Pancreas (tissue), 10 donors: ENCODE measurements at regions not wholly inside any gene's neighbourhood (a gene's known extent, or its start where the extent isn't known, plus 50 kb on each side); places are given as distances from the start of the nearest gene placed in this dataset.

Experiments used
- ATAC-seq, 4 donors: fragments of 200-7000 bp; cut with Tn5 transposase; one replicate each; pipeline versions ENCODE4 v1.8.0 to v1.9.1; 2020; ENCODE audit warnings: mild to moderate bottlenecking in 4 of 4, moderate library complexity in 4 of 4
- DNase-seq, 6 donors: peaks; one replicate each; pipeline ENCODE4 v3.0.0-alpha.2; 2020
- FAIRE-seq: peaks from 2 replicates; lab custom pipeline; 2012; peaks lifted over from hg19 to GRCh38; lab: Jason Lieb, UNC
- H3K27ac ChIP-seq, 4 donors: fragments of 200-600 bp; sonication (generic); 1 replicate in 3 of 4; 2 replicates in 1 of 4; pipeline versions ENCODE4 v1.5.0 to v1.8.0; 2020
- H3K27me3 ChIP-seq, 4 donors: fragments of 200-600 bp; one replicate each; pipeline ENCODE4 v1.8.0; 2021
- H3K36me3 ChIP-seq, 3 donors: fragments of 200-600 bp; sonication (generic) in 1 of 3; one replicate each; pipeline versions ENCODE4 v1.5.0 to v1.8.0; 2020 to 2021
- H3K4me1 ChIP-seq, 3 donors: fragments of 200-600 bp; one replicate each; pipeline ENCODE4 v1.8.0; 2021
- H3K4me3 ChIP-seq, 4 donors: fragments of 200-600 bp; sonication (generic) in 2 of 4; one replicate each; pipeline versions ENCODE4 v1.5.0 to v1.8.0; 2020 to 2021
- H3K9me3 ChIP-seq, 4 donors: fragments of 200-600 bp; one replicate each; pipeline ENCODE4 v1.8.0; 2021
- CTCF ChIP-seq, 4 donors: fragments of 200-600 bp; sonication (generic) in 3 of 4; IDR thresholded peaks; one replicate each; pipeline versions ENCODE4 v1.5.0 to v1.8.0; 2021; ENCODE audit warnings: antibody characterized with exemption in 4 of 4
- WGBS, 2 donors: extraction: QIAGEN DNeasy Blood & Tissue Kit; methylation state at CpG; one replicate each; pipeline ENCODE4 v1.1.7; 2013; 5-methylcytosine and 5-hydroxymethylcytosine counted together
- intact Hi-C, 3 donors: fragments of 100-400 bp; cut with DNase I; formaldehyde crosslinking; loops; one replicate each; pipeline versions ENCODE4 v1.11.1 to v1.14.2; 2022
- donor health status: healthy with polysubstance abuse.
- donor health status: DM: no; HTN: no; CAD: no; lungs with moderate emphysema.
- donor health status: DM: no; HTN: no; CAD: no.
- donor health status: control.
- donor health status: control.
- donor health status: Bipolar disorder and iron deficiency.
- donor health status: DM: yes; HTN: yes; CAD: no.
- donor health status: DM: no; HTN: no; CAD: no.
- donor health status: DM: no; HTN: no; CAD: no.
- donor health status: DM: yes; HTN: yes; CAD: no.

DNA sequence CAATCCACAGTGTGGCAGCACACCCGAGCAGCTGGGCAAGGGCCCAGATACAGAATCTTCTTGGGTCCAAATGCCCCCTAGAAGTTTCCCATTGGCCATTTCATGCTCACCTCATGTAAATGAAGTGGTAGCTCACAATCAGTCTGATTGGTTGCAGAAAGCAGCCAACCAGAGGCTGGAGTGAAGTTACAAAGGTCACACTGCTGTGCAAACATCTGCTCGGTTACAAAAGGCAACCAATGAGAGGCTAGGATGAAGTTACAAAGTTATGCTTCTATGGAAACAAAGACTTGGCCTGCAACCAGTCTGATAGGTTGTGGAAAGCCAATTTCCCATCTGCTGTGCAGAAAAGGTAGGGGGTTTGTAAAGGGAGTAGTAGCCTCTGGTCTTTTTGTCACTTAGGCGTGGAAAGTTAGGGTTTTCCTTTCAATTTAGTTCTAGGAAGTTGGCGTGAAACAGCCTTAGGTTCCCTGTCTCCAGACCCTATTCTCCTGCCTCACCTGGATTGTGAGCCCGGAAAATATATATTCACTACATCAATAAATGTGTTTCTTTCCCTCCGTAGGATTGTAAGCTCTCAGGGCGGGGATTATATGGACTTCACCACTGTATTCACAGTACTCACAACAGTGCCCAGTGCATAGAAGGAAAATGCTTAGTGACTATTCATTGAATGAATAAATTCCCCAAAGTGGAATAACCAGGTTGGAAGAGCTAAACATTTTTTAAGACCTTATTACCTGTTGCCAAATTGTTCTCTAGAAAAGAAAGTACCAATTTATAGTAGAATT lies 91.9 kb downstream of the URB2 start:
- Histone ChIP-seq H3K27me3 (no peaks in the 10 kb centered on the region), H3K4me3 (peak overlapping the region in 2 of 4 donors; percentile 7 to 9), H3K27ac (peak overlapping the region in 1 of 4 donors; percentile 31), H3K36me3 (no peaks in the 10 kb centered on the region), H3K4me1 (peaks cover 0 to 6% (median 0%) of the 10 kb centered on the region in 3 donors), H3K9me3 (no peaks in the 10 kb centered on the region)
- FAIRE-seq: no peak
- intact Hi-C loops: no loop called here
- WGBS, 2 donors: 55 to 72% methylated on average over 7 of the region's 7 CpGs
- ATAC-seq: peak; percentile 73 to 87 (median 80)
- no peak for TF ChIP-seq CTCF (IDR thresholded peaks at IDR 0.05)
- peak in 4 of 6 donors; percentile 27 to 74 (median 34) for DNase-seq

DNA sequence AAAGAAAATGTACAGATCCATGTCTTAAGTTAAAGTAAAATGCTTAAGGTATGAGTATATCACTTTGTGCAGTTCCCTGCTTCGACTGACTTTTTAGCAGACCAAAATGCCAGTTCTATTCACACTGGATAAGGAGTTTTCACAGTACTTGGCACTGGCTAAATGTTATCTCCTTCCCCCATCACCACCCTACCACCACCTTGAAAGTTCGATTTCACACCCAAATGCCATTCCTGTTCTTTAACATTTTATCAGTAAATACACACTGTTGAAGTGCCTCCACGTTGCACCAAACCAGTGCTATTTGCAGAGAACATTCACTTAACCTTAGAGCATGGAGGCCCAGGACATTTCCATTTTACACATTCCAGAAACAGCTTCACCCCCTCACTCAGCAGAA lies 100.0 kb downstream of the URB2 start:
- FAIRE-seq: no peak
- Histone ChIP-seq H3K27ac (no peak overlapping the region), H3K4me3 (no peak overlapping the region), H3K27me3 (no peaks in the 10 kb centered on the region), H3K36me3 (no peaks in the 10 kb centered on the region), H3K9me3 (no peaks in the 10 kb centered on the region), H3K4me1 (no peaks in the 10 kb centered on the region)
- intact Hi-C loops: no loop called here
- no peak for DNase-seq
- 32 to 36% methylated on average over 3 of the region's 3 CpGs for WGBS, 2 donors
- no peak for TF ChIP-seq CTCF (IDR thresholded peaks at IDR 0.05)
- no peak for ATAC-seq

DNA sequence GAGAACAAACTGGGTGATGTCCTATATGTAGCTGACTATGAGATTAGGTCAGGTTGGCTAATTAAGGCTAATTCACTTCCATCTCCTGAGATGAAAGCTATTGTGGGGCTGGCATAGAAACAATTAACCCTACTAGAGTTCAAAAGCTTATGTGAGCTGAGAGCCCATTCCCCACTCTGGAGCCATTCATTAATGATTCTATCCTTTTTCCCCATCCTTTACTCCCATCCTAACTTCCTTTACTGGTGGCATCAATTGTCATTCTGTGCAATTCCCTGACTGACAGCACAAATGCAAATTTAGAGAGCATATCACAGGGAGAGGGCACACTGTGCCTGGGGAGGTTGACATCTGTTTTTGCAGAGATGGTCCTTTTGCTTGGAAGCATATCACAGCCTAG lies 103.9 kb downstream of the URB2 start:
- no peak for TF ChIP-seq CTCF (IDR thresholded peaks at IDR 0.05)
- FAIRE-seq (no peak), DNase-seq (no peak), ATAC-seq (no peak)
- no peak overlapping the region for H3K27ac ChIP-seq
- H3K4me1 ChIP-seq: no peaks in the 10 kb centered on the region
- no peaks in the 10 kb centered on the region for H3K27me3 ChIP-seq
- intact Hi-C loops: no loop called here
- no peaks in the 10 kb centered on the region for H3K9me3 ChIP-seq
- no peaks in the 10 kb centered on the region for H3K36me3 ChIP-seq
- H3K4me3 ChIP-seq: no peak overlapping the region

DNA sequence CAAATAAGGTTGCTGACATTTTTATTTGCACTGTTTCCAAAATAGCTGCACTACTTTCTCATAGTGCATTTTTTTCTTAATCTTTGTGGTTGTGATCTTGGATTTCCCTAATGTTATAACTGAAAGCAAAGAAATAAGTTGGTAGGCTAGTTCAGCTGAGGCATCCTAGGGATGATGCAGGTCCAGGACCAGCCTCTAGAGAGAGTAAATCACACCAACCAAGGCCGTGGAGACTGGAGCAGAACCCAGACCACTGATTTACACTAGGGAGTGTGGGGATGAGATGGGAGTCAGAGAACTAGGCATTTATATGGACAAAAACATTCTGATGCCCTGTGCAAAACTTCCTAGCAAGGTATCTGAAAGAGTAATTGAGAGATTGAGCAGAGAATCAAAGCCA lies 104.5 kb downstream of the URB2 start:
- no peak overlapping the region for H3K4me3 ChIP-seq
- no peaks in the 10 kb centered on the region for H3K9me3 ChIP-seq
- TF ChIP-seq CTCF (IDR thresholded peaks at IDR 0.05): no peak
- FAIRE-seq (no peak), ATAC-seq (no peak), DNase-seq (no peak)
- no peaks in the 10 kb centered on the region for H3K36me3 ChIP-seq
- H3K27ac ChIP-seq: no peak overlapping the region
- WGBS, 2 donors: 57 to 62% methylated on average over 1 of the region's 1 CpG
- H3K27me3 ChIP-seq: no peaks in the 10 kb centered on the region
- intact Hi-C loops: no loop called here
- H3K4me1 ChIP-seq: no peaks in the 10 kb centered on the region

DNA sequence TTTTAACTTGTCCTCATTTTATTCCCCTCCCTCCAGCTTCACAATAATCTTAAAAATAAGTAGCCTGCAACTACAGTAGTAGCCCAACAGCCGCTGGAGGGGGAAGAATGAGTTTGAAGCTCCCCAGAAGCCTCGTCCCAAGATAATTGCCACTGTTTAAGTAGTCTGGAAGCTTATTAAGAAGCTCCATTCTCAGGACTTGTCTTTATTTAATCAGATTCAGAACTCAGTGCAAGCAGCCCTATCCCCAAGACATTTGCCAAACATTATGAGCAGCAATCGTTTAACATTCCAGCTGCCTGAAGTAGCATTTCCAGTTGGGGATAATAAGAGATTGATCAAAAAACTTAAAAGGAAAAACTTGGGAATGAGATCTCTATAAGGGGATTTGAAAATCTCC lies 106.0 kb downstream of the URB2 start:
- intact Hi-C loops: no loop called here
- no peaks in the 10 kb centered on the region for H3K4me1 ChIP-seq
- no peaks in the 10 kb centered on the region for H3K27me3 ChIP-seq
- no peak for FAIRE-seq
- H3K27ac ChIP-seq: no peak overlapping the region
- DNase-seq: no peak
- H3K4me3 ChIP-seq: no peak overlapping the region
- 73 to 74% methylated on average over 3 of the region's 3 CpGs for WGBS, 2 donors
- no peaks in the 10 kb centered on the region for H3K9me3 ChIP-seq
- no peak for TF ChIP-seq CTCF (IDR thresholded peaks at IDR 0.05)
- ATAC-seq: no peak
- H3K36me3 ChIP-seq: no peaks in the 10 kb centered on the region
